AG08395 (cell line): ENCODE measurements at regions not wholly inside any gene's neighbourhood (a gene's known extent, or its start where the extent isn't known, plus 50 kb on each side); places are given as distances from the start of the nearest gene placed in this dataset.
A peak's percentile ranks its signal among the peaks of the same experiment; 100 is the strongest.
"Not testable (repeated sequence)": the region's sequence is repeated elsewhere in the genome, so short reads cannot be mapped to it uniquely, and the experiment has no call there.

Source experiments
- DNase-seq: peaks from one replicate; pipeline ENCODE4 v3.0.0; 2012; ENCODE audit warnings: mixed read lengths, low spot score

GRCh38 chr7:65145710-65146109 lies 139.2 kb upstream of the ERV3-1 start:
- not testable (repeated sequence) for DNase-seq

GRCh38 chr7:65145008-65145407 lies 138.5 kb upstream of the ERV3-1 start:
- DNase-seq, result not testable (repeated sequence)

GRCh38 chr7:65144557-65144956 lies 138.1 kb upstream of the ERV3-1 start:
- DNase-seq, result not testable (repeated sequence)

GRCh38 chr7:65144119-65144518 lies 137.6 kb upstream of the ERV3-1 start:
- DNase-seq, result not testable (repeated sequence)

- DNase-seq, result not testable (repeated sequence)
These were observed 135.4 kb upstream of the ERV3-1 start for GRCh38 chr7:65141894-65142293.

- DNase-seq, result not testable (repeated sequence)
These were observed 134.9 kb upstream of the ERV3-1 start for GRCh38 chr7:65141405-65141778.

GRCh38 chr7:65140543-65141404 lies 134.3 kb upstream of the ERV3-1 start:
- not testable (repeated sequence) for DNase-seq

- DNase-seq, result not testable (repeated sequence)
These were observed 130.4 kb upstream of the ERV3-1 start for GRCh38 chr7:65136850-65137249.

- not testable (repeated sequence) for DNase-seq
These were observed 126.6 kb upstream of the ERV3-1 start for GRCh38 chr7:65133087-65133486.

GRCh38 chr7:65132256-65132655 lies 125.8 kb upstream of the ERV3-1 start:
- not testable (repeated sequence) for DNase-seq

GRCh38 chr7:65127364-65127763 lies 120.9 kb upstream of the ERV3-1 start:
- DNase-seq, result not testable (repeated sequence)

- not testable (repeated sequence) for DNase-seq
These were observed 118.1 kb upstream of the ERV3-1 start for GRCh38 chr7:65124600-65124999.

- not testable (repeated sequence) for DNase-seq
These were observed 99.2 kb upstream of the ERV3-1 start for GRCh38 chr7:65105650-65106203.

- not testable (repeated sequence) for DNase-seq
These were observed 94.0 kb upstream of the ERV3-1 start for GRCh38 chr7:65100499-65100898.

- DNase-seq, result not testable (repeated sequence)
These were observed 75.2 kb upstream of the ERV3-1 start for GRCh38 chr7:65081669-65082055.

- peak; percentile 89 for DNase-seq
These were observed 74.5 kb upstream of the ERV3-1 start for GRCh38 chr7:65080799-65081668.

- not testable (repeated sequence) for DNase-seq
These were observed 68.5 kb upstream of the ERV3-1 start for GRCh38 chr7:65074959-65075358.

GRCh38 chr7:65073160-65073559 lies 66.7 kb upstream of the ERV3-1 start:
- not testable (repeated sequence) for DNase-seq

GRCh38 chr7:65071854-65072431 lies 65.5 kb upstream of the ERV3-1 start:
- DNase-seq, result not testable (repeated sequence)

GRCh38 chr7:65069476-65069875 lies 63.0 kb upstream of the ERV3-1 start:
- not testable (repeated sequence) for DNase-seq

GRCh38 chr7:65062566-65062965 lies 56.1 kb upstream of the ERV3-1 start:
- not testable (repeated sequence) for DNase-seq

GRCh38 chr7:65059247-65059646 lies 52.8 kb upstream of the ERV3-1 start:
- DNase-seq, result not testable (repeated sequence)
